Mesenchymal stem cell (in vitro differentiated cells and primary cell): ENCODE measurements at regions not wholly inside any gene's neighbourhood (a gene's known extent, or its start where the extent isn't known, plus 50 kb on each side); places are given as distances from the start of the nearest gene placed in this dataset. TPM values are rescaled to one million over a fixed set of nuclear protein-coding genes. Genes with fewer than 3 reads are reported as not detected.

Experiments used
- DNase-seq: peaks from one replicate; pipeline ENCODE4 v3.0.0-alpha.2; 2013
- H2AFZ ChIP-seq: one replicate; pipeline ENCODE4 v1.6.1; 2013; ENCODE audit warnings: low read depth, mild to moderate bottlenecking, control low read depth, inconsistent platforms, low read length, moderate library complexity
- H2AK5ac ChIP-seq: 2 replicates; pipeline ENCODE4 v1.6.1; 2013; ENCODE audit warnings: low read length, moderate library complexity, mild to moderate bottlenecking, inconsistent platforms; ENCODE audit not compliant: severe bottlenecking
- H2BK120ac ChIP-seq: one replicate; pipeline ENCODE4 v1.6.1; 2013; ENCODE audit warnings: low read depth, mild to moderate bottlenecking, inconsistent platforms, low read length, moderate library complexity
- H2BK12ac ChIP-seq, 2 experiments: one replicate each; pipeline ENCODE4 v1.6.1; 2013; ENCODE audit warnings: inconsistent platforms in 2 of 2, low read length in 2 of 2, mild to moderate bottlenecking in 2 of 2, moderate library complexity in 2 of 2, control low read depth in 1 of 2
- H2BK15ac ChIP-seq: one replicate; pipeline ENCODE4 v1.6.1; 2013; ENCODE audit warnings: mild to moderate bottlenecking, low read depth, inconsistent platforms; ENCODE audit not compliant: poor library complexity, severe bottlenecking
- H2BK5ac ChIP-seq: 2 replicates; pipeline ENCODE4 v1.6.1; 2013; ENCODE audit warnings: low read depth, mild to moderate bottlenecking, low read length, control low read depth, inconsistent platforms; ENCODE audit not compliant: poor library complexity, severe bottlenecking
- H3K14ac ChIP-seq, 2 experiments: one replicate each; pipeline ENCODE4 v1.6.1; 2013; ENCODE audit warnings: inconsistent platforms in 2 of 2, low read length in 2 of 2, control low read depth in 1 of 2, mild to moderate bottlenecking in 1 of 2, moderate library complexity in 1 of 2
- H3K18ac ChIP-seq, 2 experiments: one replicate each; pipeline ENCODE4 v1.6.1; 2013; ENCODE audit warnings: inconsistent platforms in 2 of 2, low read length in 2 of 2, control low read depth in 1 of 2, low read depth in 1 of 2, mild to moderate bottlenecking in 1 of 2
- H3K23ac ChIP-seq, 2 experiments: one replicate each; pipeline ENCODE4 v1.6.1; 2013; ENCODE audit warnings: inconsistent platforms in 2 of 2, low read length in 2 of 2, mild to moderate bottlenecking in 2 of 2, moderate library complexity in 2 of 2, control low read depth in 1 of 2
- H3K27ac ChIP-seq: 2 replicates; pipeline ENCODE4 v1.5.1; 2013; ENCODE audit warnings: mild to moderate bottlenecking, moderate library complexity, low read length, control low read depth, inconsistent platforms; ENCODE audit not compliant: poor library complexity, severe bottlenecking
- H3K27me3 ChIP-seq, 2 experiments: 2 replicates each; pipeline versions ENCODE4 v1.6.1 to v1.7.0; 2013; ENCODE audit warnings: low read length in 2 of 2, mild to moderate bottlenecking in 2 of 2, moderate library complexity in 2 of 2, control low read depth in 1 of 2, inconsistent platforms in 1 of 2; ENCODE audit not compliant: control insufficient read depth in 1 of 2, insufficient read depth in 1 of 2
- H3K36me3 ChIP-seq, 2 experiments: 2 replicates each; pipeline versions ENCODE4 v1.6.1 to v1.7.0; 2013; ENCODE audit warnings: low read length in 2 of 2, control low read depth in 1 of 2, inconsistent platforms in 1 of 2, low read depth in 1 of 2, mild to moderate bottlenecking in 1 of 2; ENCODE audit not compliant: insufficient read depth in 2 of 2, control insufficient read depth in 1 of 2
- H3K4ac ChIP-seq, 2 experiments: one replicate each; pipeline ENCODE4 v1.6.1; 2013; ENCODE audit warnings: inconsistent platforms in 2 of 2, low read length in 2 of 2, mild to moderate bottlenecking in 2 of 2, moderate library complexity in 2 of 2, control low read depth in 1 of 2, low read depth in 1 of 2
- H3K4me1 ChIP-seq: 2 replicates; pipeline ENCODE4 v1.6.1; 2013; ENCODE audit warnings: low read depth, low read length, control low read depth; ENCODE audit not compliant: control insufficient read depth, insufficient read depth
- H3K4me2 ChIP-seq: 2 replicates; pipeline ENCODE4 v1.6.1; 2013; ENCODE audit warnings: low read length, mild to moderate bottlenecking, inconsistent platforms; ENCODE audit not compliant: poor library complexity, severe bottlenecking
- H3K4me3 ChIP-seq, 2 experiments: 2 replicates each; pipeline versions ENCODE4 v1.5.1 to v1.7.0; 2013; ENCODE audit warnings: low read length in 2 of 2, mild to moderate bottlenecking in 2 of 2, control low read depth in 1 of 2, low read depth in 1 of 2; ENCODE audit not compliant: insufficient read depth in 1 of 2
- H3K79me1 ChIP-seq: replicated peaks from 2 replicates; pipeline ENCODE4 v1.6.1; 2013; ENCODE audit warnings: mild to moderate bottlenecking, control low read depth, low read length, inconsistent platforms; ENCODE audit not compliant: poor library complexity, severe bottlenecking
- H3K9ac ChIP-seq: 2 replicates; pipeline ENCODE4 v1.7.0; 2013; ENCODE audit warnings: mild to moderate bottlenecking, low read length, moderate library complexity
- H3K9me3 ChIP-seq: 2 replicates; pipeline ENCODE4 v1.7.0; 2013; ENCODE audit warnings: mild to moderate bottlenecking, low read length; ENCODE audit not compliant: control insufficient read depth
- H4K8ac ChIP-seq: one replicate; pipeline ENCODE4 v1.6.1; 2013; ENCODE audit warnings: inconsistent platforms, mild to moderate bottlenecking, low read length, moderate library complexity
- H4K91ac ChIP-seq: one replicate; pipeline ENCODE4 v1.6.1; 2013; ENCODE audit warnings: mild to moderate bottlenecking, low read length, inconsistent platforms
- WGBS: methylation state at CpG from one replicate; pipeline ENCODE4 v1.1.7; 2013; ENCODE audit warnings: mixed read lengths; 5-methylcytosine and 5-hydroxymethylcytosine counted together
- small RNA-seq: library from polyadenylated mRNA; stranded (forward); fragments of <200 nt; extraction: miRNeasy Mini kit (QIAGEN cat#:217004); gene quantifications from one replicate; pipeline ENCODE3, GENCODE V24; 2013; ENCODE audit warnings: low read depth

- no peak for DNase-seq
- Histone ChIP-seq H3K9ac (no peak overlapping the region), H2BK5ac (no peak overlapping the region), H2BK15ac (no peak overlapping the region), H3K9me3 (no peaks in the 10 kb centered on the region), H4K91ac (no peak overlapping the region), H3K4me1 (no peaks in the 10 kb centered on the region), H2AFZ (no peak overlapping the region), H2AK5ac (no peak overlapping the region), H3K4ac (no peak overlapping the region), H3K14ac (no peak overlapping the region), H3K18ac (no peak overlapping the region), H3K23ac (no peak overlapping the region), H3K4me3 (no peak overlapping the region), H3K27ac (no peak overlapping the region), H3K4me2 (no peak overlapping the region), H2BK120ac (no peak overlapping the region), H2BK12ac (no peak overlapping the region), H3K36me3 (no peaks in the 10 kb centered on the region), H4K8ac (no peak overlapping the region), H3K79me1 (no peaks in the 10 kb centered on the region), H3K27me3 (peaks cover 0 to 7% of the 10 kb centered on the region in 2 experiments)
- WGBS, result 86% methylated on average over 4 of the region's 4 CpGs
These were observed 53.1 kb upstream of the S1PR3 start for GRCh38 chr9:88938189-88938588.

Small RNA genes lying in the stretch of these regions (small RNA-seq; reads per million reads assigned to genes)
- gene MIR4289, result not detected
